ENCODE measurements at regions not wholly inside any gene's neighbourhood (a gene's known extent, or its start where the extent isn't known, plus 50 kb on each side); places are given as distances from the start of the nearest gene placed in this dataset.

DNA sequence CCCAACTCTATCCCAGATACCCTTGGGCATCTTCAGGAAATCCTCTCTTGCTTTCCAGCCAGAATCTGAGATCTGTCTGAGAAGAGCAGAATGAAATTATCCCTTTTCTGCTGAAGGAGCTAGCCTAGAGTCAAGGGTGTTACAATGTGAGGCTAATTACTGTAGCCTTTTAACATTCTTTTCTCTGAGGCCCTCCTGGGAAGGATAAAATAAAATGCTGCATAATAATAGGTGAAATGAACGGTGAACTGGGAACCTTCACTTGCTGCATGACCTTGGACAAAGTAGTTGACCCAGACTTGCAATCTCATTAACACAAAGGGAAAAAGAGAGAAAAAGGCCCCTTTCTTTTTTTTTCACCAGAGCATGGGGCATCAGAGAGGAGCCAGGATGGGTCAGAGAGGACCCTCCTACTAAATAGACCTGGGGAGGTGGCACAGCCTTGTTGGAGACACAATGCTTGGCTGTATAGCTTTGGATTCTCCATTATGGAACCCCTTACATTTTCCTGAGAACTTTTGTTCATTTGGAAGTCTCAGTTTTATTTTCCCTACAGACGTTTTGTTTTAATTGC lies 137.0 kb upstream of the LIPC start:
- TF ChIP-seq, protein P1, sequence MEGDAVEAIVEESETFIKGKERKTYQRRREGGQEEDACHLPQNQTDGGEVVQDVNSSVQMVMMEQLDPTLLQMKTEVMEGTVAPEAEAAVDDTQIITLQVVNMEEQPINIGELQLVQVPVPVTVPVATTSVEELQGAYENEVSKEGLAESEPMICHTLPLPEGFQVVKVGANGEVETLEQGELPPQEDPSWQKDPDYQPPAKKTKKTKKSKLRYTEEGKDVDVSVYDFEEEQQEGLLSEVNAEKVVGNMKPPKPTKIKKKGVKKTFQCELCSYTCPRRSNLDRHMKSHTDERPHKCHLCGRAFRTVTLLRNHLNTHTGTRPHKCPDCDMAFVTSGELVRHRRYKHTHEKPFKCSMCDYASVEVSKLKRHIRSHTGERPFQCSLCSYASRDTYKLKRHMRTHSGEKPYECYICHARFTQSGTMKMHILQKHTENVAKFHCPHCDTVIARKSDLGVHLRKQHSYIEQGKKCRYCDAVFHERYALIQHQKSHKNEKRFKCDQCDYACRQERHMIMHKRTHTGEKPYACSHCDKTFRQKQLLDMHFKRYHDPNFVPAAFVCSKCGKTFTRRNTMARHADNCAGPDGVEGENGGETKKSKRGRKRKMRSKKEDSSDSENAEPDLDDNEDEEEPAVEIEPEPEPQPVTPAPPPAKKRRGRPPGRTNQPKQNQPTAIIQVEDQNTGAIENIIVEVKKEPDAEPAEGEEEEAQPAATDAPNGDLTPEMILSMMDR (IDR thresholded peaks at IDR 0.05): no peak
- TF ChIP-seq POLR2A (IDR thresholded peaks at IDR 0.05): no peak
